SU-DHL-6 (cell line): ENCODE measurements at regions not wholly inside any gene's neighbourhood (a gene's known extent, or its start where the extent isn't known, plus 50 kb on each side); places are given as distances from the start of the nearest gene placed in this dataset.

ENCODE experiments used
- EZH2phosphoT487 ChIP-seq: fragments of 200-600 bp; sonication (generic), shearing (Covaris generic); conservative IDR thresholded peaks from 2 replicates; pipeline ENCODE4 v1.6.1; 2018; ENCODE audit warnings: mild to moderate bottlenecking, antibody characterized with exemption, low read length, moderate library complexity, mixed read lengths
- TF ChIP-seq, protein P1 (sequence below): fragments of 200-600 bp; sonication (generic); IDR thresholded peaks from one replicate; pipeline ENCODE4 v1.5.1; 2017; ENCODE audit warnings: antibody characterized with exemption, mild to moderate bottlenecking, low read length, moderate library complexity; ENCODE audit not compliant: insufficient read depth, poor library complexity, severe bottlenecking

DNA sequence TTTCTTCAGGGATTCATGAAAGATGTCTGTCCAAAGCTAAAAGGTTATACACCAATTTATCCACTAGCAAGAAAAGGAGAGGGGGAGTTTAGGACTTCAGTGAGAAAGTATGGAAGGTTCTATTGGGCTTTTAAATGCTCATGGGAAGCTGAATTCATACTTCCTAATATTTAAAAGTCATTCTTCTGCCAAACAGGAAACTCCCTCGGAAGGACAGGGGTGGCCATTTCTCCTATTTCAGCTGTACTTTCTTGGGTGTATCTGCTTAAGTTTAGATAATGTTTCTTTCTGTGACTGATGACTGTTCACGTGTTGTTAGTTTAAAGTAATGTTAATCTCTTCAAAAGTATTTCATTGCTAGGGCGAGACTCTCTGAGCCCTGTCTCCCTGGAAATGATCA is 80.5 kb upstream of the IFNGR1 start:
- TF ChIP-seq, protein P1, sequence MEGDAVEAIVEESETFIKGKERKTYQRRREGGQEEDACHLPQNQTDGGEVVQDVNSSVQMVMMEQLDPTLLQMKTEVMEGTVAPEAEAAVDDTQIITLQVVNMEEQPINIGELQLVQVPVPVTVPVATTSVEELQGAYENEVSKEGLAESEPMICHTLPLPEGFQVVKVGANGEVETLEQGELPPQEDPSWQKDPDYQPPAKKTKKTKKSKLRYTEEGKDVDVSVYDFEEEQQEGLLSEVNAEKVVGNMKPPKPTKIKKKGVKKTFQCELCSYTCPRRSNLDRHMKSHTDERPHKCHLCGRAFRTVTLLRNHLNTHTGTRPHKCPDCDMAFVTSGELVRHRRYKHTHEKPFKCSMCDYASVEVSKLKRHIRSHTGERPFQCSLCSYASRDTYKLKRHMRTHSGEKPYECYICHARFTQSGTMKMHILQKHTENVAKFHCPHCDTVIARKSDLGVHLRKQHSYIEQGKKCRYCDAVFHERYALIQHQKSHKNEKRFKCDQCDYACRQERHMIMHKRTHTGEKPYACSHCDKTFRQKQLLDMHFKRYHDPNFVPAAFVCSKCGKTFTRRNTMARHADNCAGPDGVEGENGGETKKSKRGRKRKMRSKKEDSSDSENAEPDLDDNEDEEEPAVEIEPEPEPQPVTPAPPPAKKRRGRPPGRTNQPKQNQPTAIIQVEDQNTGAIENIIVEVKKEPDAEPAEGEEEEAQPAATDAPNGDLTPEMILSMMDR = no peak
- TF ChIP-seq EZH2phosphoT487 = no peak
